ENCODE measurements at regions not wholly inside any gene's neighbourhood (a gene's known extent, or its start where the extent isn't known, plus 50 kb on each side); places are given as distances from the start of the nearest gene placed in this dataset.
"Not testable (repeated sequence)": the region's sequence is repeated elsewhere in the genome, so short reads cannot be mapped to it uniquely, and the experiment has no call there.

DNA sequence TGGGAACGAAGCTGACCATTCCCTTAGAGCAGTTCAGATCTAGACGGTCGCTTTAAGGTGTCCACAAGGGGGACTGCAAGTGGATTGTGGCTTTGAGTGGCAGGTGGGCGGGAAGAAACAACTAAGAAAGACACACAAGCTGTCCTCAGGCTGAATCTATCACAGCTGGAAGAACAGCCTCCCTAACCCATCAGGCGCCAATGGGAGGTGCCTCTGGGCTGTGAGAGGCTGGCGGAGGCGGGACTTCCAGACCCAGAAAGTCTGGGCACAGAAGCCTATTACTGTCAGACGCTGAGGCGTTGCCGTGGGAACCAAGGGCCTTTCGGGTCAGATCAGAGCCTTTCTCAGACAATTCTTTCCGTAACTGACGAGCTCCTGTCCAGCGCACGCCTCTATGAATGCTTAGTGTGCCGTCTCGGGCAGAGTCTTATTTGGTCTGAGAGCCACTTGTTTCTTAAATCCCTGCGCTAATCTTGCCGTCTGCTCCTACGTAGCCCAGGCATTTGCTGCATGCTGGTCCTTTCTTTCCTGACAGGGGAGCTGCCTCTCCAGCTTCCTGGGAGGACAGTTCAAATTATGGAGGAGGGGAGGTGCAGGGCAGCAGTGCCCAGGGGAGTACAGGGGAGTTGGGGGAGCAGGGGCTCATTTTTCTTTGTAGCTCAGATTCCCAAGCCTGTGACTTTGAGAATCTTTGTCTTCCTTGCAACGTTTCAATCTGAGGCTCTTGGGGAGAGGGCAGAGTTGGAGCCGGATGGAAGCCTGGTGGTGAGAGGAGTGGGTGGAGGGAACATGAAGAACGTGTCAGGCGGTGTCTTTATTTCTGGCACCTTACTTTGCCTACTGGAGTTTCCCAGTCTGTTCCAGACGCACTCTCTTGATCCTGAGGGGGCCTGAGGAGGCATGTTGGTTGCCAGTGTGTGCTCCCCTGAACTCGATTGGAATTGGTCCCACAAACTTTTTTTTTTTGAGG lies 618.7 kb downstream of the KCNJ18 start:
- Histone ChIP-seq H2AFZ (replicated peaks) (no peak overlapping the region), H3K27ac (no peak overlapping the region), H3K27me3 (no peaks in the 10 kb centered on the region), H3K4me2 (no peak overlapping the region), H3K9ac (no peak overlapping the region), H3K36me3 (no peaks in the 10 kb centered on the region), H3K4me1 (no peaks in the 10 kb centered on the region), H3K79me2 (ENCODE audit: low read depth) (no peaks in the 10 kb centered on the region), H3K9me3 (ENCODE audit: low read depth) (peaks cover 10% of the 10 kb centered on the region), H3K4me3 (no peak overlapping the region), H4K20me1 (ENCODE audit: low read depth) (no peaks in the 10 kb centered on the region), H3F3A (ENCODE audit: low read depth) (no peaks in the 10 kb centered on the region)
- no peak for TF ChIP-seq EZH2phosphoT487 (IDR thresholded peaks at IDR 0.05)
- H3K36me3 Mint-ChIP-seq = no peaks in the 10 kb centered on the region
- H3K4me3 Mint-ChIP-seq = no peak overlapping the region
- peaks cover 6% of the 10 kb centered on the region for H3K27me3 Mint-ChIP-seq (ENCODE audit: insufficient read depth, low read depth)
- DNase-seq (ENCODE audit: low spot score) = no peak
- no peaks in the 10 kb centered on the region for H3K4me1 Mint-ChIP-seq
- H3K27ac Mint-ChIP-seq = no peak overlapping the region
- peaks cover 49% of the 10 kb centered on the region for H3K9me3 Mint-ChIP-seq

DNA sequence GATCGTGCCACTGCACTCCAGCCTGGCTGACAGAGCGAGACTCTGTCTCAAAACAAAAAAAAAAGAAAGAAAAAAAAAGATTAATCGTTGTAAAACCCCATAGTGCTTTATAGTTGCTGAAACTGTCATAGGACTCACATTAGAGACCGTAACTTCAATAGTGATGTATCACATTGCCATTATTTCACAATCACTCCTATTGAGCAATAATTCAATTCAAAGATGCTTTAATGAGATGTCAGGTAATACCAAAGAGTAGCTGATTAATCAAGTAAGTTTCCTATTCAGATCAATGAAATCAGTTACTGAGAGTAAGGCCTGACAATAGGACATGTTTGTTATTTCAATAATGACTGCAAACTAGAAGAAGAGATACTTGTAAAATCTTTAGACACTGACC lies 628.7 kb downstream of the KCNJ18 start:
- H3K27ac ChIP-seq; H3K4me1 ChIP-seq; H3K79me2 ChIP-seq (ENCODE audit: low read depth); H3K4me3 Mint-ChIP-seq; H3K27me3 Mint-ChIP-seq (ENCODE audit: insufficient read depth, low read depth); H3K4me2 ChIP-seq; H4K20me1 ChIP-seq (ENCODE audit: low read depth); DNase-seq (ENCODE audit: low spot score); H2AFZ ChIP-seq (replicated peaks); H3K4me3 ChIP-seq; H3K36me3 Mint-ChIP-seq; H3K27me3 ChIP-seq; H3K36me3 ChIP-seq; H3K4me1 Mint-ChIP-seq; H3F3A ChIP-seq (ENCODE audit: low read depth); H3K27ac Mint-ChIP-seq; H3K9ac ChIP-seq: not testable (repeated sequence)
- peaks cover 56% of the 10 kb centered on the region for H3K9me3 Mint-ChIP-seq
- peaks cover 14% of the 10 kb centered on the region for H3K9me3 ChIP-seq (ENCODE audit: low read depth)

DNA sequence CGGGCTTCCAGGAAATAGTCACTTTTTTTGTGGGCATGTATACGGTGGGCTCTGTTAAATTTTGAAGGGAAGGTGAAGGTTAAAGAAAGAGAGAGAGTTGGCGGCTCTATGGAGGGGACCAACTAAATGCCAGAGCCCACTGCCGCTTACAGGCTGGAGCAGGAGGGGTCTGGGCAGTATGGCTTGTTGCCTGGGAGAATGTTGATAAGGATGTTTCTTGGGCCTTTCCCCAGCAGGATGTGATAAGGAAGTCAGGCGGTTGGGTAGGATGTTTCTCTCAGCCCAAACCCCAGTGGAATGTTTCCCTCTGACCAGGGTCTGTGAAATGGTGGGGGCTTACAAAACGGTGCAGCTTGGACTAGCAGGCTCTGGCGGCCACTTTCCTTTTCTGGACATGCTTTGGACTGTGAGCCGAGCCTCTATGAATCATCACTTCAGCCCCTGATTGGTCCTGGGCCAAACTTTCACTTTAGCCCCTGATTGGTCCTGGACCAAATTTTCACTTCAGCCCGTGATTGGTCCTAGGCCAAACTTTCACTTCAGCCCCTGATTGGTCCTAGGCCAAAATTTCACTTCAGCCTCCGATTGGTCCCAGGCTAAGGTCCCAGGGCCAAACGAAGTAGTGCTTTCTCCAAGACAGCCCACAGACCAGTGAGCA lies 630.7 kb downstream of the KCNJ18 start:
- H2AFZ ChIP-seq (replicated peaks); H3K9me3 ChIP-seq (ENCODE audit: low read depth): not testable (repeated sequence)
- H3K9me3 Mint-ChIP-seq = peaks cover 49% of the 10 kb centered on the region

GRCh38 chr17:22337467-22337866 lies 645.1 kb downstream of the KCNJ18 start:
- Histone ChIP-seq H3K79me2 (ENCODE audit: low read depth) (no peaks in the 10 kb centered on the region), H3K27ac (no peak overlapping the region), H3K9me3 (ENCODE audit: low read depth) (peaks cover under 1% of the 10 kb centered on the region), H2AFZ (replicated peaks) (no peak overlapping the region), H3K4me3 (no peak overlapping the region), H3K4me2 (no peak overlapping the region), H3F3A (ENCODE audit: low read depth) (no peaks in the 10 kb centered on the region), H3K9ac (no peak overlapping the region), H3K27me3 (no peaks in the 10 kb centered on the region), H4K20me1 (ENCODE audit: low read depth) (no peaks in the 10 kb centered on the region), H3K4me1 (no peaks in the 10 kb centered on the region), H3K36me3 (no peaks in the 10 kb centered on the region)
- Mint-ChIP-seq H3K27ac (no peak overlapping the region), H3K27me3 (ENCODE audit: insufficient read depth, low read depth) (no peaks in the 10 kb centered on the region), H3K9me3 (peaks cover 39% of the 10 kb centered on the region), H3K4me3 (no peak overlapping the region), H3K36me3 (no peaks in the 10 kb centered on the region), H3K4me1 (no peaks in the 10 kb centered on the region)
- TF ChIP-seq CTCF (IDR thresholded peaks at IDR 0.05) = no peak
- no peak for TF ChIP-seq EZH2phosphoT487 (IDR thresholded peaks at IDR 0.05)
- no peak for TF ChIP-seq EZH2 (IDR thresholded peaks at IDR 0.05)
- DNase-seq (ENCODE audit: low spot score) = no peak

More for the DNA sequence above, 630.7 kb downstream of the KCNJ18 start:
- not testable (repeated sequence) for DNase-seq (ENCODE audit: low spot score); H3K27ac ChIP-seq; H3K36me3 ChIP-seq; H3K27me3 Mint-ChIP-seq (ENCODE audit: insufficient read depth, low read depth); H3K36me3 Mint-ChIP-seq; H3K27ac Mint-ChIP-seq; H3K79me2 ChIP-seq (ENCODE audit: low read depth); H3K4me1 Mint-ChIP-seq; H3K9ac ChIP-seq; H3K4me3 ChIP-seq; H4K20me1 ChIP-seq (ENCODE audit: low read depth); H3K4me1 ChIP-seq; H3K27me3 ChIP-seq; H3F3A ChIP-seq (ENCODE audit: low read depth); H3K4me2 ChIP-seq; H3K4me3 Mint-ChIP-seq

- H2AFZ ChIP-seq (replicated peaks); H3K4me3 ChIP-seq; H3K9ac ChIP-seq; H3K4me1 ChIP-seq; H3K27me3 Mint-ChIP-seq (ENCODE audit: insufficient read depth, low read depth); H3K4me3 Mint-ChIP-seq; H3K27me3 ChIP-seq; H3K27ac ChIP-seq; H3K36me3 ChIP-seq; H3F3A ChIP-seq (ENCODE audit: low read depth); H3K79me2 ChIP-seq (ENCODE audit: low read depth); H3K4me1 Mint-ChIP-seq; DNase-seq (ENCODE audit: low spot score); H3K36me3 Mint-ChIP-seq; H4K20me1 ChIP-seq (ENCODE audit: low read depth); H3K4me2 ChIP-seq; H3K27ac Mint-ChIP-seq: not testable (repeated sequence)
- H3K9me3 Mint-ChIP-seq = peaks cover 33% of the 10 kb centered on the region
- H3K9me3 ChIP-seq (ENCODE audit: low read depth) = peaks cover 27% of the 10 kb centered on the region
Observed at GRCh38 chr17:22356603-22357002, 664.3 kb downstream of the KCNJ18 start.

- H3K27ac ChIP-seq; H3K4me1 Mint-ChIP-seq; DNase-seq (ENCODE audit: low spot score); H4K20me1 ChIP-seq (ENCODE audit: low read depth); H3K4me3 ChIP-seq; H3F3A ChIP-seq (ENCODE audit: low read depth); H3K4me2 ChIP-seq; H2AFZ ChIP-seq (replicated peaks); H3K4me3 Mint-ChIP-seq; H3K79me2 ChIP-seq (ENCODE audit: low read depth); H3K27me3 ChIP-seq; H3K27me3 Mint-ChIP-seq (ENCODE audit: insufficient read depth, low read depth); H3K27ac Mint-ChIP-seq; H3K36me3 ChIP-seq; H3K9ac ChIP-seq; H3K36me3 Mint-ChIP-seq; H3K4me1 ChIP-seq: not testable (repeated sequence)
- H3K9me3 ChIP-seq (ENCODE audit: low read depth) = peaks cover 14% of the 10 kb centered on the region
- H3K9me3 Mint-ChIP-seq = peaks cover 47% of the 10 kb centered on the region
Observed at GRCh38 chr17:22370988-22371387, 678.7 kb downstream of the KCNJ18 start.

Data from neural progenitor cell (in vitro differentiated cells).